ENCODE measurements at regions not wholly inside any gene's neighbourhood (a gene's known extent, or its start where the extent isn't known, plus 50 kb on each side); places are given as distances from the start of the nearest gene placed in this dataset.

- ChIA-PET RAD21 (ENCODE audit: low non-redundant PET in 1 of 2, low total read pairs in 2 of 2, uncharacterized antibody in 2 of 2, unreplicated experiment in 2 of 2) (no interaction called here), CTCF (no interaction called here)
- BruUV-seq (replicated peaks), result no TSS peak
Measured at GRCh38 chr5:2482778-2483177, 268.7 kb downstream of the IRX2 start.

More at GRCh38 chr5:2482778-2483177, 268.7 kb downstream of the IRX2 start:
- Histone ChIP-seq H3K9ac (ENCODE audit: low read length) (no peak overlapping the region), H3K27ac (ENCODE audit: low read depth, low read length) (no peak overlapping the region), H3K4me1 (ENCODE audit: control insufficient read depth in 1 of 2, insufficient read depth in 2 of 2, low read length in 2 of 2) (no peaks in the 10 kb centered on the region), H3K36me3 (ENCODE audit: control insufficient read depth in 1 of 2, insufficient read depth in 2 of 2, low read length in 2 of 2) (no peaks in the 10 kb centered on the region), H2AFZ (ENCODE audit: low read depth, low read length, poor library complexity, severe bottlenecking) (no peak overlapping the region), H3K4me3 (replicated peaks in 1 of 2; ENCODE audit: low read depth in 1 of 2, low read length in 2 of 2) (no peak overlapping the region), H3K79me2 (ENCODE audit: insufficient read depth, low read length) (no peaks in the 10 kb centered on the region), H3K9me3 (ENCODE audit: control insufficient read depth in 1 of 2, insufficient read depth in 1 of 2, low read depth in 1 of 2, low read length in 2 of 2) (peaks cover 5 to 15% of the 10 kb centered on the region in 2 experiments; a peak in 3 of 4 replicates), H4K20me1 (ENCODE audit: insufficient read depth) (no peaks in the 10 kb centered on the region), H3K9me2 (ENCODE audit: insufficient read depth) (no peaks in the 10 kb centered on the region), H3K27me3 (ENCODE audit: insufficient read depth, low read length) (no peaks in the 10 kb centered on the region), H3K4me2 (ENCODE audit: low read length) (no peak overlapping the region)
- no peak for ATAC-seq
- intact Hi-C loops (cut with micrococcal nuclease), result no loop called here
- no peak for TF ChIP-seq ZNF274 (IDR thresholded peaks at IDR 0.05; ENCODE audit: low read depth, low read length)
- TF ChIP-seq EZH2 (IDR thresholded peaks at IDR 0.05), result no peak
- TF ChIP-seq FOSL1 (IDR thresholded peaks at IDR 0.05; ENCODE audit: low read depth), result no peak
- no peak for TF ChIP-seq POLR2AphosphoS5 (IDR thresholded peaks at IDR 0.05; ENCODE audit: low read depth, low read length)
- TF ChIP-seq ZBTB33 (IDR thresholded peaks at IDR 0.05; ENCODE audit: extremely low read depth, insufficient replicate concordance, low read length), result no peak
- TF ChIP-seq EZH2phosphoT487 (IDR thresholded peaks at IDR 0.05; ENCODE audit: borderline replicate concordance), result no peak
- TF ChIP-seq CTCF (IDR thresholded peaks at IDR 0.05 in 2 of 3, conservative IDR thresholded peaks at IDR 0.05 in 1 of 3; ENCODE audit: borderline replicate concordance in 1 of 3, insufficient read depth in 1 of 3, low read depth in 2 of 3, low read length in 2 of 3), result no peak
- TF ChIP-seq CEBPB (IDR thresholded peaks at IDR 0.05; ENCODE audit: low read depth), result no peak
- no peak for TF ChIP-seq ELF1 (IDR thresholded peaks at IDR 0.05; ENCODE audit: borderline replicate concordance, low read depth)
- no peak for DNase-seq (ENCODE audit: low read depth, low spot score)
- POLR2A ChIA-PET, result no interaction called here

Data from HCT116 (cell line).